Testis (tissue), 2 donors: ENCODE measurements at regions not wholly inside any gene's neighbourhood (a gene's known extent, or its start where the extent isn't known, plus 50 kb on each side); places are given as distances from the start of the nearest gene placed in this dataset.

Source experiments
- DNase-seq: peaks from one replicate; pipeline ENCODE4 v3.0.0-alpha.2; 2019
- H3K27ac ChIP-seq, 2 donors: fragments of 200-600 bp; sonication (generic); one replicate each; pipeline ENCODE4 v1.5.1; 2019
- H3K27me3 ChIP-seq: fragments of 200-600 bp; sonication (generic); one replicate; pipeline ENCODE4 v1.5.1; 2019
- H3K36me3 ChIP-seq: fragments of 200-600 bp; sonication (generic); one replicate; pipeline ENCODE4 v1.5.1; 2017; ENCODE audit warnings: low read depth; ENCODE audit errors: missing control alignments
- H3K4me1 ChIP-seq: fragments of 200-600 bp; sonication (generic); one replicate; pipeline ENCODE4 v1.5.1; 2019
- H3K4me3 ChIP-seq, 2 donors: fragments of 200-600 bp; sonication (generic); one replicate each; pipeline ENCODE4 v1.5.1; 2017 to 2019
- H3K9me3 ChIP-seq: fragments of 200-600 bp; sonication (generic); one replicate; pipeline ENCODE4 v1.5.1; 2017
- POLR2A ChIP-seq: fragments of 450-650 bp; IDR thresholded peaks from one replicate; pipeline ENCODE4 v1.6.1; 2017; ENCODE audit warnings: antibody characterized with exemption, mild to moderate bottlenecking, moderate library complexity
- WGBS, 2 donors: methylation state at CpG; one replicate each; pipeline ENCODE4 v1.1.5; 2018; 5-methylcytosine and 5-hydroxymethylcytosine counted together
- intact Hi-C: fragments of 100-400 bp; cut with DNase I; formaldehyde crosslinking; loops from one replicate; pipeline ENCODE4 v1.15.1; 2023; ENCODE audit warnings: low total_unique reads
- TF ChIP-seq, protein P1 (sequence below), 3 experiments: fragments of 450-650 bp in 2 of 3; fragments of 200-600 bp in 1 of 3; sonication (generic) in 1 of 3; IDR thresholded peaks; one replicate each; pipeline ENCODE4 v1.5.1; 2016 to 2019; ENCODE audit warnings: antibody characterized with exemption in 3 of 3, mild to moderate bottlenecking in 2 of 3, moderate library complexity in 1 of 3

DNA sequence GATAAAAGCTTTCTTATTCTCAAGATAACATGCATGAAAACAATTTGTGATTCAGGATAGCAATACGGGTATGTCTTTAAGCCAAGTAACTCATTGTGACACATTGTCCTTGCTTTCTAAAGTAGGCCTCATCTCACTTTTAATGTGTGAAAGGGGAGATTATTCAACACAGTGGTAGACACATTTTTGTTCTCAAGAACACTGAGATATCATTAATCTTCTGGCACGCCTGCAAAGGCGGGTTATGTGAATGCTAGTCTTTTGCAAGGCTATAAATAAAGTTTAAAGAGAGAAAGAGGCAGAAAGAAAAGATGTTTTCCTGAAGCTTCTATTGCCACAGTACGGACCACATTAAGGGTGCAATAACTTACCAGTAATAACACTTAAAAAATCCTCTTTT lies 181.8 kb upstream of the MEF2C start:
- intact Hi-C loops: no loop called here
- no peaks in the 10 kb centered on the region for H3K36me3 ChIP-seq
- DNase-seq: no peak
- no peaks in the 10 kb centered on the region for H3K4me1 ChIP-seq
- no peak overlapping the region for H3K27ac ChIP-seq
- TF ChIP-seq POLR2A: no peak
- TF ChIP-seq, protein P1, sequence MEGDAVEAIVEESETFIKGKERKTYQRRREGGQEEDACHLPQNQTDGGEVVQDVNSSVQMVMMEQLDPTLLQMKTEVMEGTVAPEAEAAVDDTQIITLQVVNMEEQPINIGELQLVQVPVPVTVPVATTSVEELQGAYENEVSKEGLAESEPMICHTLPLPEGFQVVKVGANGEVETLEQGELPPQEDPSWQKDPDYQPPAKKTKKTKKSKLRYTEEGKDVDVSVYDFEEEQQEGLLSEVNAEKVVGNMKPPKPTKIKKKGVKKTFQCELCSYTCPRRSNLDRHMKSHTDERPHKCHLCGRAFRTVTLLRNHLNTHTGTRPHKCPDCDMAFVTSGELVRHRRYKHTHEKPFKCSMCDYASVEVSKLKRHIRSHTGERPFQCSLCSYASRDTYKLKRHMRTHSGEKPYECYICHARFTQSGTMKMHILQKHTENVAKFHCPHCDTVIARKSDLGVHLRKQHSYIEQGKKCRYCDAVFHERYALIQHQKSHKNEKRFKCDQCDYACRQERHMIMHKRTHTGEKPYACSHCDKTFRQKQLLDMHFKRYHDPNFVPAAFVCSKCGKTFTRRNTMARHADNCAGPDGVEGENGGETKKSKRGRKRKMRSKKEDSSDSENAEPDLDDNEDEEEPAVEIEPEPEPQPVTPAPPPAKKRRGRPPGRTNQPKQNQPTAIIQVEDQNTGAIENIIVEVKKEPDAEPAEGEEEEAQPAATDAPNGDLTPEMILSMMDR (IDR thresholded peaks at IDR 0.05): no peak
- H3K4me3 ChIP-seq: no peak overlapping the region
- WGBS, 2 donors: 33 to 58% methylated on average over 4 of the region's 4 CpGs
- H3K27me3 ChIP-seq: no peaks in the 10 kb centered on the region
- H3K9me3 ChIP-seq: no peaks in the 10 kb centered on the region

DNA sequence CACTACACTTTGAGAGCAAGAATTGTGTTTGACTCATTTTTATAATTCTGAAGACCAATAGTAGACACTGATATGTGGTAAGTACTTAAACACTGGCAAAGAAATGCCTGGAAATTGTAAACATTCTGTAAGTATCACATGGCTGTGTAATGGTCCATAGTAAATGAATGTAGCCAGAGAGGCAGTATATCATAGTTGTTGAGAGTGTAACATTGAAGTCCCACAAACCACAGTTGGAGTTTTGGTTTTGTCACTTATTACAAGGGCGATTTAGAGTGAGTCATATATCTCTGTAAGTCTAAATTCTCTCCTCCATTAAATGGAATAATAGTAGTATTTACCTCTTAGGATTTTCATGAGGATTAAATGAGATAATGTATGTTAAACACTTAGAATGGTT lies 181.1 kb upstream of the MEF2C start:
- intact Hi-C loops: no loop called here
- Histone ChIP-seq H3K27ac (no peak overlapping the region), H3K9me3 (no peaks in the 10 kb centered on the region), H3K27me3 (no peaks in the 10 kb centered on the region), H3K4me3 (no peak overlapping the region), H3K4me1 (no peaks in the 10 kb centered on the region), H3K36me3 (no peaks in the 10 kb centered on the region)
- no peak for DNase-seq
- WGBS, 2 donors: 90 to 97% methylated on average over 1 of the region's 1 CpG
- no peak for TF ChIP-seq POLR2A
- TF ChIP-seq, protein P1 (IDR thresholded peaks at IDR 0.05): no peak

DNA sequence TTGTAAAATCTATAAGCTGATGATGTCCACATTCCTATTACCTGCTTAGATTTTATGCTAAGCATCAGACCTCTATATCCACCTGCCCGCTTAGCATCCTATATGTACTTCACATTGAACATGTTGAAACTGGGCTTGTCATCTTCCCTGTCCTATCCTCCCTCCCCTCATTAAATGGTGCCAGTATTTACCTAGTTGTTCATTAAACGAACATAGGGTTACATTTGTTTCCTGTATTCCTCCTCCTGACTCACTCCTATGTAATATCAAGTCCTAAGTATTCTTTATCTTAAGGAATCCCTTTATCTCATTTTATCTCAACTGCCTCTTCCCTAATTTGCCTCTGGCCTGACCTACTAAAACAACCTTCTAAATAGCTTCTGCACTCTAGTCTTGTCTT lies 177.8 kb upstream of the MEF2C start:
- H3K27me3 ChIP-seq: no peaks in the 10 kb centered on the region
- no peaks in the 10 kb centered on the region for H3K9me3 ChIP-seq
- WGBS, 2 donors: 77 to 86% methylated on average over 2 of the region's 2 CpGs
- H3K4me1 ChIP-seq: no peaks in the 10 kb centered on the region
- H3K36me3 ChIP-seq: no peaks in the 10 kb centered on the region
- intact Hi-C loops: no loop called here
- no peak for TF ChIP-seq POLR2A
- TF ChIP-seq, protein P1 (IDR thresholded peaks at IDR 0.05): no peak
- no peak overlapping the region for H3K4me3 ChIP-seq
- H3K27ac ChIP-seq: no peak overlapping the region
- no peak for DNase-seq

DNA sequence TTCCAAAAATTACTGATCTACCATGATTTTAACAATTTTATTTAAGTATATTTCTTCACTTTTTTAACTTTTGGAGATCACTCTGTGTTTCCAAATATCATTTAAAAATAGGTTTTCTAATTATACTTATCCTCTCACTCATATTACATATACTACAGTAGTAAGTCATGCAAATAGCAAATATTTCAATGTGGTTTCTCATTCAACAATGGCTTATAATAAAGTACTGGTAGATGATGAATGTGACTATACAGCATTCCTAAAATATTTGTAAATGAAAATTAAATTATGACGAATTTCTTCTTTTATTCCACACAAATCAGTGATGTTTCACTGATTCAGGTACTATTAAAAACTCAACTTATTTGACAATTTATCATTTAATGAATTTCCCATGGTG lies 176.3 kb upstream of the MEF2C start:
- WGBS, 2 donors: 86 to 97% methylated on average over 1 of the region's 1 CpG
- no peaks in the 10 kb centered on the region for H3K36me3 ChIP-seq
- H3K4me1 ChIP-seq: no peaks in the 10 kb centered on the region
- H3K4me3 ChIP-seq: no peak overlapping the region
- intact Hi-C loops: no loop called here
- H3K27me3 ChIP-seq: no peaks in the 10 kb centered on the region
- no peak overlapping the region for H3K27ac ChIP-seq
- DNase-seq: no peak
- TF ChIP-seq, protein P1 (IDR thresholded peaks at IDR 0.05): no peak
- TF ChIP-seq POLR2A: no peak
- H3K9me3 ChIP-seq: no peaks in the 10 kb centered on the region

DNA sequence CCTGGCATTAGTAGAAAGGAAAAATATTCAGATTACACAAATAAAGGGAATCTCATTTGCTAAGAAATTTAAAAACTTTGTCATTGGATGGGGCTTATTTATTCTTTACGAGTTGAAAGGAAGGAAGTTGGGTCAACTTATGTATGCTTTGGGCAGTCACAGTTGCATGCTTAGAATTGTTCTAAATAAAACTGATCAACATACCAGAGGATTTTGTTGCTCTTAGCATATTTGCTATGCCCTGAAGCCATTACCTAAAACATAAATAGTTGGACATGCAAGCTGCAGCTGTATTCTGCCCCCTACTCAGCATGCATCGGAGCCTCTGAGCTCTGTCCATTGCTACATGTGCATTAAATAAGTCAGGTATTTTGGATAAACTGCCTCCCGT lies 172.7 kb upstream of the MEF2C start:
- WGBS, 2 donors: 87 to 94% methylated on average over 3 of the region's 3 CpGs
- intact Hi-C loops: no loop called here
- no peak for DNase-seq

More for the DNA sequence above, 172.7 kb upstream of the MEF2C start:
- Histone ChIP-seq H3K36me3 (no peaks in the 10 kb centered on the region), H3K27ac (no peak overlapping the region), H3K9me3 (no peaks in the 10 kb centered on the region), H3K27me3 (no peaks in the 10 kb centered on the region), H3K4me3 (no peak overlapping the region), H3K4me1 (no peaks in the 10 kb centered on the region)
- TF ChIP-seq, protein P1 (IDR thresholded peaks at IDR 0.05): no peak
- TF ChIP-seq POLR2A: no peak
